Neural progenitor cell (in vitro differentiated cells): ENCODE measurements at regions not wholly inside any gene's neighbourhood (a gene's known extent, or its start where the extent isn't known, plus 50 kb on each side); places are given as distances from the start of the nearest gene placed in this dataset.

Source experiments
- DNase-seq: peaks from one replicate; pipeline ENCODE4 v3.0.0-alpha.2; 2016; ENCODE audit warnings: low spot score
- H2AFZ ChIP-seq: fragments of 200-600 bp; sonication (generic); replicated peaks from 2 replicates; pipeline ENCODE4 v1.6.1; 2016; ENCODE audit warnings: antibody characterized with exemption
- H3F3A ChIP-seq: fragments of 200-600 bp; sonication (generic); 2 replicates; pipeline ENCODE4 v1.6.1; 2016; ENCODE audit warnings: antibody characterized with exemption, low read depth
- H3K27ac ChIP-seq: fragments of 200-600 bp; sonication (generic); 2 replicates; pipeline ENCODE4 v1.5.1; 2016; ENCODE audit warnings: mild to moderate bottlenecking
- H3K27me3 ChIP-seq: fragments of 200-600 bp; sonication (generic); 2 replicates; pipeline ENCODE4 v1.6.1; 2016; ENCODE audit warnings: mild to moderate bottlenecking, moderate library complexity
- H3K36me3 ChIP-seq: fragments of 200-600 bp; sonication (generic); 2 replicates; pipeline ENCODE4 v1.5.1; 2016
- H3K4me1 ChIP-seq: fragments of 200-600 bp; sonication (generic); 2 replicates; pipeline ENCODE4 v1.6.1; 2016; ENCODE audit warnings: mixed run types
- H3K4me2 ChIP-seq: fragments of 200-600 bp; sonication (generic); 2 replicates; pipeline ENCODE4 v1.6.1; 2016
- H3K4me3 ChIP-seq: fragments of 200-600 bp; sonication (generic); 2 replicates; pipeline ENCODE4 v1.5.1; 2016
- H3K79me2 ChIP-seq: fragments of 200-600 bp; sonication (generic); 2 replicates; pipeline ENCODE4 v1.6.1; 2016; ENCODE audit warnings: low read depth
- H3K9ac ChIP-seq: fragments of 200-600 bp; sonication (generic); 2 replicates; pipeline ENCODE4 v1.6.1; 2016
- H3K9me3 ChIP-seq: fragments of 200-600 bp; sonication (generic); 2 replicates; pipeline ENCODE4 v1.5.1; 2016; ENCODE audit warnings: low read depth
- H4K20me1 ChIP-seq: fragments of 200-600 bp; sonication (generic); 2 replicates; pipeline ENCODE4 v1.6.1; 2016; ENCODE audit warnings: low read depth
- H3K27ac Mint-ChIP-seq: 3 replicates; pipeline ENCODE4 v1.8.0; 2021; ENCODE audit warnings: mixed read lengths
- H3K27me3 Mint-ChIP-seq: 2 replicates; pipeline ENCODE4 v1.8.0; 2022; ENCODE audit warnings: low read depth, mild to moderate bottlenecking, inconsistent platforms, moderate library complexity, mixed read lengths; ENCODE audit not compliant: insufficient read depth
- H3K36me3 Mint-ChIP-seq: 3 replicates; pipeline ENCODE4 v1.8.0; 2021; ENCODE audit warnings: mixed read lengths
- H3K4me1 Mint-ChIP-seq: 3 replicates; pipeline ENCODE4 v1.8.0; 2021; ENCODE audit warnings: mixed read lengths
- H3K4me3 Mint-ChIP-seq: 3 replicates; pipeline ENCODE4 v1.8.0; 2021; ENCODE audit warnings: mild to moderate bottlenecking, moderate library complexity, mixed read lengths
- H3K9me3 Mint-ChIP-seq: 3 replicates; pipeline ENCODE4 v1.8.0; 2020; ENCODE audit warnings: mixed read lengths
- CTCF ChIP-seq: fragments of 200-600 bp; sonication (generic); IDR thresholded peaks from 2 replicates; pipeline ENCODE4 v1.5.1; 2017; ENCODE audit warnings: antibody characterized with exemption, mild to moderate bottlenecking
- EZH2 ChIP-seq: fragments of 200-600 bp; sonication (generic); IDR thresholded peaks from 2 replicates; pipeline ENCODE4 v1.6.1; 2017; ENCODE audit warnings: antibody characterized with exemption, mild to moderate bottlenecking, moderate library complexity
- EZH2phosphoT487 ChIP-seq: fragments of 200-600 bp; sonication (generic); IDR thresholded peaks from 2 replicates; pipeline ENCODE4 v1.6.1; 2017; ENCODE audit warnings: antibody characterized with exemption

- Mint-ChIP-seq H3K36me3 (no peaks in the 10 kb centered on the region), H3K27me3 (peaks cover 2% of the 10 kb centered on the region), H3K27ac (no peak overlapping the region), H3K9me3 (no peaks in the 10 kb centered on the region), H3K4me1 (peaks cover 2% of the 10 kb centered on the region), H3K4me3 (no peak overlapping the region)
- DNase-seq = no peak
- Histone ChIP-seq H3K79me2 (no peaks in the 10 kb centered on the region), H3K27ac (no peak overlapping the region), H3K36me3 (no peaks in the 10 kb centered on the region), H4K20me1 (no peaks in the 10 kb centered on the region), H3K4me1 (peaks cover 6% of the 10 kb centered on the region), H3F3A (no peaks in the 10 kb centered on the region), H3K9ac (no peak overlapping the region), H3K9me3 (no peaks in the 10 kb centered on the region), H3K4me2 (no peak overlapping the region), H3K4me3 (no peak overlapping the region), H3K27me3 (no peaks in the 10 kb centered on the region), H2AFZ (no peak overlapping the region)
- TF ChIP-seq EZH2phosphoT487 = no peak
- TF ChIP-seq CTCF = no peak
- TF ChIP-seq EZH2 = no peak
Observed at GRCh38 chr9:86515221-86515620, 161.0 kb upstream of the TUT7 start.

GRCh38 chr9:86513429-86513828 is 159.2 kb upstream of the TUT7 start:
- Mint-ChIP-seq H3K27ac (no peak overlapping the region), H3K27me3 (peaks cover 2% of the 10 kb centered on the region), H3K4me1 (no peaks in the 10 kb centered on the region), H3K4me3 (no peak overlapping the region), H3K9me3 (no peaks in the 10 kb centered on the region), H3K36me3 (no peaks in the 10 kb centered on the region)
- no peak for DNase-seq
- H3K79me2 ChIP-seq = no peaks in the 10 kb centered on the region
- H3K36me3 ChIP-seq = no peaks in the 10 kb centered on the region
- H3K4me3 ChIP-seq = no peak overlapping the region
- H3K9me3 ChIP-seq = no peaks in the 10 kb centered on the region
- no peaks in the 10 kb centered on the region for H3K27me3 ChIP-seq
- no peaks in the 10 kb centered on the region for H4K20me1 ChIP-seq
- H3F3A ChIP-seq = no peaks in the 10 kb centered on the region
- no peak overlapping the region for H3K27ac ChIP-seq
- H3K4me1 ChIP-seq = peaks cover 6% of the 10 kb centered on the region
- H3K4me2 ChIP-seq = no peak overlapping the region
- no peak overlapping the region for H2AFZ ChIP-seq
- TF ChIP-seq EZH2phosphoT487 = no peak
- TF ChIP-seq EZH2 = no peak
- TF ChIP-seq CTCF = no peak
- H3K9ac ChIP-seq = no peak overlapping the region

- H3K4me3 ChIP-seq = no peak overlapping the region
- Mint-ChIP-seq H3K27me3 (peaks cover 2% of the 10 kb centered on the region), H3K27ac (no peak overlapping the region), H3K4me3 (no peak overlapping the region), H3K4me1 (no peaks in the 10 kb centered on the region), H3K36me3 (no peaks in the 10 kb centered on the region), H3K9me3 (no peaks in the 10 kb centered on the region)
- no peaks in the 10 kb centered on the region for H3K79me2 ChIP-seq
- no peak for DNase-seq
- H3K9me3 ChIP-seq = no peaks in the 10 kb centered on the region
- H3F3A ChIP-seq = no peaks in the 10 kb centered on the region
- peaks cover 7% of the 10 kb centered on the region for H3K4me1 ChIP-seq
- no peak overlapping the region for H3K4me2 ChIP-seq
- no peak overlapping the region for H2AFZ ChIP-seq
- no peaks in the 10 kb centered on the region for H3K27me3 ChIP-seq
- TF ChIP-seq EZH2 (no peak), EZH2phosphoT487 (no peak), CTCF (no peak)
- no peaks in the 10 kb centered on the region for H4K20me1 ChIP-seq
- no peak overlapping the region for H3K9ac ChIP-seq
- H3K36me3 ChIP-seq = no peaks in the 10 kb centered on the region
- no peak overlapping the region for H3K27ac ChIP-seq
Observed at GRCh38 chr9:86512929-86513328, 158.7 kb upstream of the TUT7 start.
